Mucosa of descending colon (tissue), 3 donors: ENCODE measurements at regions not wholly inside any gene's neighbourhood (a gene's known extent, or its start where the extent isn't known, plus 50 kb on each side); places are given as distances from the start of the nearest gene placed in this dataset.

Experiments
- ATAC-seq: fragments of 200-7000 bp; cut with Tn5 transposase; one replicate; pipeline ENCODE4 v1.9.1; 2020; ENCODE audit warnings: mild to moderate bottlenecking, moderate library complexity
- DNase-seq, 3 donors: peaks; one replicate each; pipeline ENCODE4 v3.0.0-alpha.2; 2020
- H3K36me3 ChIP-seq: fragments of 200-600 bp; one replicate; pipeline ENCODE4 v1.8.0; 2021; ENCODE audit warnings: low read depth, mild to moderate bottlenecking
- H3K4me1 ChIP-seq: fragments of 200-600 bp; one replicate; pipeline ENCODE4 v1.8.0; 2021; ENCODE audit warnings: low read depth, mild to moderate bottlenecking
- H3K4me3 ChIP-seq: fragments of 200-600 bp; one replicate; pipeline ENCODE4 v1.8.0; 2021; ENCODE audit warnings: mild to moderate bottlenecking
- H3K9me3 ChIP-seq: fragments of 200-600 bp; one replicate; pipeline ENCODE4 v1.8.0; 2021; ENCODE audit warnings: mild to moderate bottlenecking
- CTCF ChIP-seq: fragments of 200-600 bp; IDR thresholded peaks from one replicate; pipeline ENCODE4 v1.8.0; 2022; ENCODE audit warnings: antibody characterized with exemption, mild to moderate bottlenecking
- intact Hi-C, 2 donors: fragments of 100-400 bp; cut with DNase I in 1 of 2; cut with micrococcal nuclease in 1 of 2; formaldehyde crosslinking; loops; one replicate each; pipeline versions ENCODE4 v1.11.0 to v1.11.1; 2022; cut with DNase I, micrococcal nuclease
- donor health status: DM: no; HTN: no; CAD: no; lungs with moderate emphysema.
- donor health status: DM: no; HTN: no; CAD: no.
- donor health status: DM: no; HTN: yes; CAD: no.

DNA sequence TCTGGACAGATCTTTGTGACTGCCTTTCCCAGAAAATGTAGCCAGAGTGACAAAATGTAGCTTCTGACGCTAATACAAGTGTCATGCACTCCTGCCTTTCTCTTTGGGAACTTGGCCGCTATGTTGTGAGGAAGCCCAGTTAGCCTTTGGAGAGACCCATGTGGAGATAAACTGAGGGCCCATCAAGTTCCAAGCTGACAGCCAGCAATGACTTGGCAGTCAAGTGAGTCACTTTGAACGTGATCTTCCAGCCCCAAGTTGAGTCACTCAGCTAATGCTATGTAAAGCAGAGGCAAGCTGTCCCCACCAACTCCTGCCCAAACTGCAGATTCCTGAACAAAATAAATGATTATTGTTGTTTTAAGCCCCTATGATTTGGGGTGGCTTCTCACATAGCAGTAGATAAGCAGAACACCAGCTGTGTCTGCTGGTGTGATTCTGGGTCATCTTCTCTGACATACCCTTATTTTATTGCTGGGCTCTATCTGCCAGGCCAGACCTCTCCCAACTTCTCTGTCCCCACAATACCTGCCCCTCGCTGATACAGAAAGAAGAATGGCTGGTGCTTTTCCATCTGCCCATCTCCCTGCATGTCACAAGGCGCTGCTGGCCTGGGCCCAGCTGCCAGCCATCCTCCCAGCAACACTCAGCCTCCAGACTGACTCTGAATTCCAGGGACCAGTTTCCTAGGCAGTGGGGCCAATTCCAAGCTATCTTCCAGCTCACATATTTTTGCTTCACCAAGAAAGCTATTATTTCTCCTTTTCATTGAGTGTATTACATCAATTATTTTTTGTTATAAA, 274.8 kb downstream of the LRFN2 start:
- Histone ChIP-seq H3K9me3 (no peaks in the 10 kb centered on the region), H3K36me3 (no peaks in the 10 kb centered on the region), H3K4me1 (no peaks in the 10 kb centered on the region), H3K4me3 (no peak overlapping the region)
- DNase-seq (no peak), ATAC-seq (no peak)
- intact Hi-C loops, result no loop called here
- TF ChIP-seq CTCF, result no peak

GRCh38 chr6:40308533-40309306, 278.4 kb downstream of the LRFN2 start:
- peak; percentile 89 for TF ChIP-seq CTCF
- Histone ChIP-seq H3K9me3 (no peaks in the 10 kb centered on the region), H3K4me3 (no peak overlapping the region), H3K4me1 (no peaks in the 10 kb centered on the region), H3K36me3 (no peaks in the 10 kb centered on the region)
- DNase-seq (peak in 2 of 3 donors; percentile 70 to 84), ATAC-seq (peak; percentile 87)
- intact Hi-C loops, result loop anchor here (5.0 to 10.0 kb wide), 3 partner anchors 324 to 434 kb away; no protein-coding TSS in a partner anchor

GRCh38 chr6:40307712-40308111, 279.5 kb downstream of the LRFN2 start:
- H3K4me1 ChIP-seq, result no peaks in the 10 kb centered on the region
- no peaks in the 10 kb centered on the region for H3K36me3 ChIP-seq
- DNase-seq, result no peak
- H3K9me3 ChIP-seq, result no peaks in the 10 kb centered on the region
- TF ChIP-seq CTCF, result no peak
- H3K4me3 ChIP-seq, result no peak overlapping the region
- ATAC-seq, result no peak
- intact Hi-C loops, result loop anchor here (5.0 to 10.0 kb wide), 3 partner anchors 323 to 433 kb away; no protein-coding TSS in a partner anchor

GRCh38 chr6:40302856-40303454, 284.2 kb downstream of the LRFN2 start:
- no peaks in the 10 kb centered on the region for H3K36me3 ChIP-seq
- no peaks in the 10 kb centered on the region for H3K4me1 ChIP-seq
- H3K4me3 ChIP-seq, result no peak overlapping the region
- peaks cover 5% of the 10 kb centered on the region for H3K9me3 ChIP-seq
- no peak for DNase-seq
- no peak for ATAC-seq
- TF ChIP-seq CTCF, result no peak
- intact Hi-C loops, result loop anchor here (10.0 kb wide), 2 partner anchors 318 to 428 kb away; no protein-coding TSS in a partner anchor

GRCh38 chr6:40299681-40300080, 287.5 kb downstream of the LRFN2 start:
- no peaks in the 10 kb centered on the region for H3K36me3 ChIP-seq
- no peak for TF ChIP-seq CTCF
- peaks cover 11% of the 10 kb centered on the region for H3K9me3 ChIP-seq
- H3K4me3 ChIP-seq, result no peak overlapping the region
- peaks cover 5% of the 10 kb centered on the region for H3K4me1 ChIP-seq
- intact Hi-C loops, result loop anchor here (10.0 kb wide), 2 partner anchors 315 to 425 kb away; no protein-coding TSS in a partner anchor
- no peak for DNase-seq
- ATAC-seq, result no peak
